Occipital lobe (tissue), 1 donor: ENCODE measurements at regions not wholly inside any gene's neighbourhood (a gene's known extent, or its start where the extent isn't known, plus 50 kb on each side); places are given as distances from the start of the nearest gene placed in this dataset.

Experiments
- DNase-seq: peaks from one replicate; lab custom pipeline; 2025; lab: John Stamatoyannopoulos, UW

- DNase-seq, result no peak
These were observed 260.1 kb upstream of the SORCS1 start for GRCh38 chr10:107424628-107425027.

- no peak for DNase-seq
These were observed 259.4 kb upstream of the SORCS1 start for GRCh38 chr10:107423903-107424302.

GRCh38 chr10:107422681-107423080, 258.2 kb upstream of the SORCS1 start:
- DNase-seq, result no peak

GRCh38 chr10:107420196-107420595, 255.7 kb upstream of the SORCS1 start:
- no peak for DNase-seq

GRCh38 chr10:107418085-107418806, 253.7 kb upstream of the SORCS1 start:
- no peak for DNase-seq

- DNase-seq, result no peak
These were observed 252.9 kb upstream of the SORCS1 start for GRCh38 chr10:107417446-107417845.

- no peak for DNase-seq
These were observed 250.9 kb upstream of the SORCS1 start for GRCh38 chr10:107415446-107415845.

- DNase-seq, result no peak
These were observed 249.5 kb upstream of the SORCS1 start for GRCh38 chr10:107413971-107414370.

- no peak for DNase-seq
These were observed 245.0 kb upstream of the SORCS1 start for GRCh38 chr10:107409522-107409921.

- DNase-seq, result no peak
These were observed 233.6 kb upstream of the SORCS1 start for GRCh38 chr10:107398115-107398514.

GRCh38 chr10:107391901-107392300, 227.4 kb upstream of the SORCS1 start:
- DNase-seq, result no peak

GRCh38 chr10:107390563-107390962, 226.1 kb upstream of the SORCS1 start:
- no peak for DNase-seq

GRCh38 chr10:107383357-107383756, 218.9 kb upstream of the SORCS1 start:
- no peak for DNase-seq

GRCh38 chr10:107379601-107380000, 215.1 kb upstream of the SORCS1 start:
- no peak for DNase-seq

GRCh38 chr10:107371801-107372200, 207.3 kb upstream of the SORCS1 start:
- no peak for DNase-seq

- DNase-seq, result no peak
These were observed 200.4 kb upstream of the SORCS1 start for GRCh38 chr10:107364872-107365271.

GRCh38 chr10:107362306-107362705, 197.8 kb upstream of the SORCS1 start:
- no peak for DNase-seq

GRCh38 chr10:107357033-107357432, 192.5 kb upstream of the SORCS1 start:
- DNase-seq, result no peak

- no peak for DNase-seq
These were observed 191.9 kb upstream of the SORCS1 start for GRCh38 chr10:107356396-107356795.

GRCh38 chr10:107342711-107343110, 178.2 kb upstream of the SORCS1 start:
- no peak for DNase-seq

- no peak for DNase-seq
These were observed 176.8 kb upstream of the SORCS1 start for GRCh38 chr10:107341281-107341680.

GRCh38 chr10:107340326-107340725, 175.8 kb upstream of the SORCS1 start:
- DNase-seq, result no peak

- DNase-seq, result no peak
These were observed 171.6 kb upstream of the SORCS1 start for GRCh38 chr10:107336061-107336460.

GRCh38 chr10:107317592-107317991, 153.1 kb upstream of the SORCS1 start:
- DNase-seq, result no peak
